HFFc6 (cell line): ENCODE measurements at regions not wholly inside any gene's neighbourhood (a gene's known extent, or its start where the extent isn't known, plus 50 kb on each side); places are given as distances from the start of the nearest gene placed in this dataset.
"Not testable (repeated sequence)": the region's sequence is repeated elsewhere in the genome, so short reads cannot be mapped to it uniquely, and the experiment has no call there.

ENCODE experiments used
- DNase-seq: peaks from one replicate; pipeline ENCODE4 v3.0.0-alpha.2; 2018
- H3K27ac Mint-ChIP-seq: 2 replicates; pipeline ENCODE4 v1.8.0; 2020; ENCODE audit warnings: mild to moderate bottlenecking, mixed read lengths
- H3K27me3 Mint-ChIP-seq: 2 replicates; pipeline ENCODE4 v1.8.0; 2021; ENCODE audit warnings: mild to moderate bottlenecking, moderate library complexity, mixed read lengths; ENCODE audit not compliant: insufficient read depth
- H3K36me3 Mint-ChIP-seq: 2 replicates; pipeline ENCODE4 v1.8.0; 2021; ENCODE audit warnings: low read depth, mixed read lengths
- H3K4me1 Mint-ChIP-seq: 2 replicates; pipeline ENCODE4 v1.8.0; 2020; ENCODE audit warnings: low read depth, mixed read lengths
- H3K4me3 Mint-ChIP-seq: 2 replicates; pipeline ENCODE4 v1.8.0; 2020; ENCODE audit warnings: mild to moderate bottlenecking, moderate library complexity, mixed read lengths
- H3K9me3 Mint-ChIP-seq: 2 replicates; pipeline ENCODE4 v1.8.0; 2020; ENCODE audit warnings: mild to moderate bottlenecking, mixed read lengths
- CTCF ChIP-seq: fragments of 200-600 bp; sonication (generic); IDR thresholded peaks from 2 replicates; pipeline ENCODE4 v1.5.0; 2021; ENCODE audit warnings: antibody characterized with exemption, mild to moderate bottlenecking

GRCh38 chr9:88874391-88874790 lies 116.9 kb upstream of the S1PR3 start:
- TF ChIP-seq CTCF: peak; percentile 54; the same call in 1 of the 2 replicates
- H3K4me1 Mint-ChIP-seq: peaks cover 25% of the 10 kb centered on the region; the same call in 1 of the 2 replicates
- no peaks in the 10 kb centered on the region; the same call in 1 of the 2 replicates for H3K36me3 Mint-ChIP-seq
- H3K9me3 Mint-ChIP-seq: no peaks in the 10 kb centered on the region
- H3K27ac Mint-ChIP-seq: no peak overlapping the region
- peaks cover 4% of the 10 kb centered on the region for H3K27me3 Mint-ChIP-seq
- DNase-seq: no peak
- no peak overlapping the region for H3K4me3 Mint-ChIP-seq

- DNase-seq: no peak
- TF ChIP-seq CTCF: no peak
- Mint-ChIP-seq H3K4me1 (peaks cover 25% of the 10 kb centered on the region; the same call in 1 of the 2 replicates), H3K4me3 (no peak overlapping the region), H3K27ac (no peak overlapping the region), H3K9me3 (no peaks in the 10 kb centered on the region), H3K27me3 (peaks cover 4% of the 10 kb centered on the region), H3K36me3 (no peaks in the 10 kb centered on the region)
These were observed 115.7 kb upstream of the S1PR3 start for GRCh38 chr9:88875400-88876120.

GRCh38 chr9:88880199-88880598 lies 111.1 kb upstream of the S1PR3 start:
- Mint-ChIP-seq H3K9me3 (peaks cover 4% of the 10 kb centered on the region; the same call in 1 of the 2 replicates), H3K36me3 (no peaks in the 10 kb centered on the region), H3K4me1 (peaks cover 9% of the 10 kb centered on the region; the same call in 1 of the 2 replicates), H3K27me3 (peaks cover 3% of the 10 kb centered on the region; the same call in 1 of the 2 replicates), H3K27ac (no peak overlapping the region), H3K4me3 (no peak overlapping the region)
- no peak for DNase-seq
- no peak for TF ChIP-seq CTCF

- H3K27me3 Mint-ChIP-seq, H3K9me3 Mint-ChIP-seq, H3K36me3 Mint-ChIP-seq, H3K4me1 Mint-ChIP-seq, H3K27ac Mint-ChIP-seq, DNase-seq, H3K4me3 Mint-ChIP-seq: not testable (repeated sequence)
These were observed 107.0 kb upstream of the S1PR3 start for GRCh38 chr9:88884291-88884690.

- H3K4me3 Mint-ChIP-seq, DNase-seq, H3K27ac Mint-ChIP-seq, H3K27me3 Mint-ChIP-seq, H3K36me3 Mint-ChIP-seq, H3K9me3 Mint-ChIP-seq: not testable (repeated sequence)
- H3K4me1 Mint-ChIP-seq: peaks cover 28% of the 10 kb centered on the region
These were observed 104.5 kb upstream of the S1PR3 start for GRCh38 chr9:88886762-88887161.

GRCh38 chr9:88889386-88889785 lies 101.9 kb upstream of the S1PR3 start:
- H3K27me3 Mint-ChIP-seq: peaks cover 3% of the 10 kb centered on the region; the same call in 1 of the 2 replicates
- H3K27ac Mint-ChIP-seq: no peak overlapping the region
- peak; percentile 15 for DNase-seq
- no peak overlapping the region for H3K4me3 Mint-ChIP-seq
- H3K36me3 Mint-ChIP-seq: no peaks in the 10 kb centered on the region
- H3K4me1 Mint-ChIP-seq: peaks cover 28% of the 10 kb centered on the region
- TF ChIP-seq CTCF: no peak
- H3K9me3 Mint-ChIP-seq: no peaks in the 10 kb centered on the region
